ENCODE measurements at regions not wholly inside any gene's neighbourhood (a gene's known extent, or its start where the extent isn't known, plus 50 kb on each side); places are given as distances from the start of the nearest gene placed in this dataset.

DNA sequence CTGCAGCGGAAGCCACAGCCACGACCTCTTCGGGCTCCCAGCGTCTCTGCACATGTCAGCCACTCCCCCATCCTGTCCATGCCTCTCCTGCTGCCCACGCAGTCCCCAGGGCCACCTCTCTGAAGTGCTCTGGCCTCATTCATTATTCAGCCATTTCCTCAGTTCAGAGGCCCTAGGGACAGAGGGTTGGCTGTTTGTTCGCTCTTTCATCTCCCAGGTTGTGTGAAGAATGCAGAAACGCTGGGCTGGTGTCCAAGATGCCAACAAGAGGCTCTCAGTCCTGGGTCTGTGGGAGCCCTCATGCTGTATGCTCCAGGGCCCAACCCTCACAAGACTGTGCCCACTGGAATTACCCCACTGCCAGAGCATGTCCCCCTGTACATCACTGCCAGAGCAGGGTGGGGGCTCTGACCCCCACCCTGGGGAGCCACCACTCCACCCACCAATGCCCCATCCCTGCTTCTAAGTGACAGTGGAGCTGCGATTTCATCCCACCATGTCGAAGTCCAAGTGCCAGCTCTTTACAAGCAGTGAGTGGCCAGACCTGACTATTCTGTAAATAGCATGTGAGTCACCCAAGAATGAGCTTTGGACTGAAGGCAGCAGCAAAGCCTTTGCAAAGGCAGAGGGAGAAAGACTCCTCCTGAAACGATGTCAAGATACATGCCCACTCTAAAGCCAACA, 209.6 kb downstream of the BUD13 start:
- H3K27me3 Mint-ChIP-seq (ENCODE audit: low read depth): peaks cover 9% of the 10 kb centered on the region
- no peaks in the 10 kb centered on the region for H3K36me3 Mint-ChIP-seq (ENCODE audit: low read depth)
- no peak overlapping the region for H3K27ac Mint-ChIP-seq
- no peak overlapping the region for H3K4me3 Mint-ChIP-seq
- peaks cover 16% of the 10 kb centered on the region for H3K4me1 Mint-ChIP-seq
- TF ChIP-seq, protein P1, sequence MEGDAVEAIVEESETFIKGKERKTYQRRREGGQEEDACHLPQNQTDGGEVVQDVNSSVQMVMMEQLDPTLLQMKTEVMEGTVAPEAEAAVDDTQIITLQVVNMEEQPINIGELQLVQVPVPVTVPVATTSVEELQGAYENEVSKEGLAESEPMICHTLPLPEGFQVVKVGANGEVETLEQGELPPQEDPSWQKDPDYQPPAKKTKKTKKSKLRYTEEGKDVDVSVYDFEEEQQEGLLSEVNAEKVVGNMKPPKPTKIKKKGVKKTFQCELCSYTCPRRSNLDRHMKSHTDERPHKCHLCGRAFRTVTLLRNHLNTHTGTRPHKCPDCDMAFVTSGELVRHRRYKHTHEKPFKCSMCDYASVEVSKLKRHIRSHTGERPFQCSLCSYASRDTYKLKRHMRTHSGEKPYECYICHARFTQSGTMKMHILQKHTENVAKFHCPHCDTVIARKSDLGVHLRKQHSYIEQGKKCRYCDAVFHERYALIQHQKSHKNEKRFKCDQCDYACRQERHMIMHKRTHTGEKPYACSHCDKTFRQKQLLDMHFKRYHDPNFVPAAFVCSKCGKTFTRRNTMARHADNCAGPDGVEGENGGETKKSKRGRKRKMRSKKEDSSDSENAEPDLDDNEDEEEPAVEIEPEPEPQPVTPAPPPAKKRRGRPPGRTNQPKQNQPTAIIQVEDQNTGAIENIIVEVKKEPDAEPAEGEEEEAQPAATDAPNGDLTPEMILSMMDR (IDR thresholded peaks at IDR 0.05; ENCODE audit: unreplicated experiment in 3 of 3): no peak
- peaks cover 2% of the 10 kb centered on the region for H3K9me3 Mint-ChIP-seq

DNA sequence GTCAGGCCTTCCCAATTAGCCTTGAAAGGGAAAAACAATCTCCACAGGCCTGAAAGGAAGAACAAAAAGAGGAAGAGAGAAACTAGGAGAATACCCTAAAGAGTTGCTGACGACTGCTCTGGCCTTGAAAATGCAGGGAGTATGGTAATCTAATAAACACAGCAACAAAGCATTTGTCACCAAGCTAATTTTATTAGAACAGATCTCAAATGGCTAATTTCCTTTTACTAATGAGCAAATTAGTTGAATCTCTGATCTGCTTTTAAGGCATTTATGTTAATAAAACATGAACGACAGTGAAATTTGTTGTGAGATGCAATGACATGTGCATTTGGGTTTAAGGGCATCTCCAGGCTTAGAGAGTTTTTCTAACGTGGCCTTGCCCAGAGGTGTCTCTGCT, 212.2 kb downstream of the BUD13 start:
- peaks cover 9% of the 10 kb centered on the region for H3K27me3 Mint-ChIP-seq (ENCODE audit: low read depth)
- no peaks in the 10 kb centered on the region for H3K36me3 Mint-ChIP-seq (ENCODE audit: low read depth)
- no peak overlapping the region for H3K4me3 Mint-ChIP-seq
- TF ChIP-seq, protein P1 (IDR thresholded peaks at IDR 0.05; ENCODE audit: unreplicated experiment in 3 of 3): no peak
- no peak overlapping the region for H3K27ac Mint-ChIP-seq
- H3K9me3 Mint-ChIP-seq: peaks cover 4% of the 10 kb centered on the region
- peaks cover 9% of the 10 kb centered on the region for H3K4me1 Mint-ChIP-seq

DNA sequence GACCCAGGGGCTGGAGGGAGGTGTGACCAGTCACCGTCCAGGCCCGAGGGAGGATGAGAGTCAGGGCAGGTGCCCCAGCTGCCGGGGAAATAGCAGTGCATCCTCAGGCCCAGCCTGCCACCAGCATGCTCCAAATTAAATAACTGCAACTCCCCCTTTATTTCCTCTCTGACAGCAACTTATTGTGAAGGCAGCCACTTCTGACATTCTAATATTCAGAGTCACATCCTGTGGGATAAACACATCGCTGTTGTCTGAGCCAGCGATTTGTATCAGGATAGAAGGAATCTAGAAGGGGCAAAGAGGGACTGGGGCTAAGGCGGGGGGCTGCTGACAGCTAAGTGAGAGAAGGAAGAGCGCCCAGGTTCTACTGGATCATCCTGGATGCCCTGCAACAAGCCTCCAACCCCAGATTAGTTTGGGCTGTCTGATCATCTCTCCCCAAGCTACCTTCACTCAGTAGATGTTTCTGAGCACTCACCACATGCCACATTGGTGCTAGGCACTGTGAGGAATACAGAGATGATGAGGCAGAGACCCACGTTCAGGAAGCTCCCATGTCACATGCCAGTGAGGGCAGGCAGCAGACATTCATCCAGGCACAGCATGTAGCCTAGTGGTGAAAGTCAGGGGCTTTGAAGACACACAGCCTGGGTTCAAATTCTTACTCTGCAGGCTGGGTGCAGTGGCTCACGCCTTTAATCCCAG, 214.1 kb downstream of the BUD13 start:
- TF ChIP-seq, protein P1 (IDR thresholded peaks at IDR 0.05; ENCODE audit: unreplicated experiment in 3 of 3): no peak
- H3K27ac Mint-ChIP-seq: no peak overlapping the region
- H3K9me3 Mint-ChIP-seq: peaks cover 4% of the 10 kb centered on the region
- peaks cover 9% of the 10 kb centered on the region for H3K27me3 Mint-ChIP-seq (ENCODE audit: low read depth)
- no peaks in the 10 kb centered on the region for H3K36me3 Mint-ChIP-seq (ENCODE audit: low read depth)
- no peak overlapping the region for H3K4me3 Mint-ChIP-seq
- peaks cover 9% of the 10 kb centered on the region for H3K4me1 Mint-ChIP-seq

DNA sequence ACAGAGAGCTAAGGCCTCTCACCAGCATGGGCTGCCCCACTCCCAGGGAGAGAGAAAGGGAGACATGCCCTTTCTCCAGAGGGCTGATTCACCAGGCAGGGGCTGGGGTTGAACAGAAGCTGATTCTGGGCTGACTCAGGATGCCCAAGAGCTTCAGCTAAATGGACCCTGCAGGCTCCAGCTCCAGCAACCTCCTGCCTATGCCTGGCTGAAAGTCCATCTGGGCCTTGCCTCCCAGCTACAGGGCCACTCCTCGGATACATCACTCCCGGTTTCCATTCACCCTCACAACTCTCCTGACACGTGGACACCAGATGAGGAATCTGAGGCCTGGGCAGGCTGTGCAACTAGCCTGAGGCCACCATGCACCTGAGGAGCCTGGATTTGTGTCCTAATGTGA, 215.5 kb downstream of the BUD13 start:
- Mint-ChIP-seq H3K27ac (no peak overlapping the region), H3K4me3 (no peak overlapping the region), H3K27me3 (ENCODE audit: low read depth) (peaks cover 4% of the 10 kb centered on the region), H3K9me3 (peaks cover 4% of the 10 kb centered on the region), H3K36me3 (ENCODE audit: low read depth) (no peaks in the 10 kb centered on the region), H3K4me1 (no peaks in the 10 kb centered on the region)
- TF ChIP-seq, protein P1 (IDR thresholded peaks at IDR 0.05; ENCODE audit: unreplicated experiment in 3 of 3): no peak

DNA sequence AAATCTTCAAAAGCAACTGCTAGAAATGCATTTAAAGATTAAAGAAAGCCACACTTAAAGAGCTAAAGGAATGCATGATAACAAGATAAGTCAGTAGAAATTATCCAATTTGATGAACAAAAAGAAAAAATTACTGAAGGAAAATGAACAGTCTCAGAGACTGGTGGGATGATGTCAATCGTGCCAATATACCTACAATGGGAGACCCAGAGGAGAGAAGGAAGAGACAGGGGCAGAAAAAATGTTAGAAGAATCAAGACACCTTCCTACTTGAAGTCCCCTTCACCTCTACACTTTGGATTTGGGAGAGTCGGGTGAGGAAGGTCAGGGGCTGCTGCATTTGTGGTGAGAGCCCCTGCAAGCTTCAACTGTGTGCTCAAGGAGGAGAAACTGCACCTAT, 216.3 kb downstream of the BUD13 start:
- Mint-ChIP-seq H3K4me1 (no peaks in the 10 kb centered on the region), H3K4me3 (no peak overlapping the region), H3K27ac (no peak overlapping the region), H3K9me3 (peaks cover 4% of the 10 kb centered on the region), H3K36me3 (ENCODE audit: low read depth) (no peaks in the 10 kb centered on the region), H3K27me3 (ENCODE audit: low read depth) (peaks cover 4% of the 10 kb centered on the region)
- TF ChIP-seq, protein P1 (IDR thresholded peaks at IDR 0.05; ENCODE audit: unreplicated experiment in 3 of 3): no peak

DNA sequence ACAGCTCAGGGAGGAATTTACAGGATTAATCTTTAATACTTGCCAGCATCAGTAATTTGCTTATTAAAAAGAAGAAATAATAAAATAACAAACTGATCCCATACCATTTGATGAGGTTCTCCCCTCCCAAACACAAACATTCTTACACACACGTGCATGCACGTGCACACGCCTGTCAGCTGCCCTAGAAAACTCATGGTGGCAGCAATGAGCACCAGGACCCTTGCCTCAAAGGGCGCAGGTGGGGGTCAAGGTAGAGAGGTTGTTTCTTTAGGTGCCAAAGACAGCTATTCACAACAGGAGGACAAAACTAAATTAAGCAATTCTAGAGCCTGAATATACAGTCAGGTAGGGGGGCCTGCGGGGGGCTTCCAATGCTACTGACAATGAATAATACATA, 219.3 kb downstream of the BUD13 start:
- Mint-ChIP-seq H3K27ac (no peak overlapping the region), H3K4me1 (no peaks in the 10 kb centered on the region), H3K27me3 (ENCODE audit: low read depth) (peaks cover 3% of the 10 kb centered on the region), H3K36me3 (ENCODE audit: low read depth) (no peaks in the 10 kb centered on the region), H3K9me3 (peaks cover 8% of the 10 kb centered on the region), H3K4me3 (no peak overlapping the region)
- TF ChIP-seq, protein P1 (IDR thresholded peaks at IDR 0.05; ENCODE audit: unreplicated experiment in 3 of 3): no peak
